Left hindlimb (tissue), 1 donor: ENCODE measurements at regions not wholly inside any gene's neighbourhood (a gene's known extent, or its start where the extent isn't known, plus 50 kb on each side); places are given as distances from the start of the nearest gene placed in this dataset.
"Not testable (repeated sequence)": the region's sequence is repeated elsewhere in the genome, so short reads cannot be mapped to it uniquely, and the experiment has no call there.

Experiments used
- DNase-seq: peaks from one replicate; pipeline ENCODE4 v3.0.0-alpha.2; 2018

DNA sequence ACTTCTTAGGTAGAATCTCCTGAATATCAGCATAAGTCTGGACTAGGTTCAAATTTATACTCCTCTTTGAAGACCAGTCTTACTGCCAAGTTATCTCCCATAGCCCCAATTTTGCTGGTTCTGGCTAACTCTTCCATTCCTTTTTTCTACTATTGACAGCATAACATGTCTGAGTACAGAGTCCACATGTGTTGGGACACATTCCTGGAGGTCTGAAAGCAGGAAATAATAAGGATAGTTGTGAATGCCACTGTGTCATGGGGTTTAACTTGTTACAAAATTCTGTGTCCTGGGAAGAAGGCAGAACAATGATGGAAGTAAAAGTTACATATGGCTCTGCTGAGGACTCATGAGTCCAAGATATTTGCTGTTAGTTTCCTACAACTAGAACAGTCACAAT, 57.4 kb upstream of the ZBTB20 start:
- no peak for DNase-seq

DNA sequence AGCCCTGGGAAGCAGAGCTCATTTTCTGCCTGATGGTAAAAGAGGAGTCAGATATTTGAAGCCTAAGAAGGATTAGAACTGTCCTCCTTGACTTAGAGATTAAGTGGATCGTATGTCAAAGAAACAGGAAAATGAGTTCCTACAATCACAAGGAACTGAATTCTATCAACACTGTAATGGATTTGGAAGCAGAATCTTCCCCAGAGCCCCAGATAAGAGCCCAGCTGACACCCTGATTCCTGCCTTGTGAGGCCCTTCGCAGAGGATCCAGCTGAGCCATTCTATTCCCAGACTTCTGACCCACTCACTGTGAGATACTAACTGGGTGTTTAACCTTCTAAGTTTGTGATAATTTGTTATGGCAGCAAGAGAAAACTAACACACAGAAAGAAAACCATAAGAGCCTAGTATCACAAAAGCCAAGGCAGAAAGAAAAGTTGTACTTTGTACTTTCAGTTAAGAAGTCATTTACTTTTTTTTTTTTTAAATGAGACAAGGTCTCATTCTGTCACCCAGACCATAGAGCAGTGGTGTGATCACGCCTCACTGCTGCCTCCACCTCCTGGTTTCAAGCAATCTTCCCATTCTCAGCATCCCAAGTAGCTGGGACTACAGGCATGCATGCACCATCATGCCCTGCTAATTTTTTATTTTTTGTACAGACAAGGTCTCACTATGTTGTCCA, 61.1 kb upstream of the ZBTB20 start:
- DNase-seq: no peak

DNA sequence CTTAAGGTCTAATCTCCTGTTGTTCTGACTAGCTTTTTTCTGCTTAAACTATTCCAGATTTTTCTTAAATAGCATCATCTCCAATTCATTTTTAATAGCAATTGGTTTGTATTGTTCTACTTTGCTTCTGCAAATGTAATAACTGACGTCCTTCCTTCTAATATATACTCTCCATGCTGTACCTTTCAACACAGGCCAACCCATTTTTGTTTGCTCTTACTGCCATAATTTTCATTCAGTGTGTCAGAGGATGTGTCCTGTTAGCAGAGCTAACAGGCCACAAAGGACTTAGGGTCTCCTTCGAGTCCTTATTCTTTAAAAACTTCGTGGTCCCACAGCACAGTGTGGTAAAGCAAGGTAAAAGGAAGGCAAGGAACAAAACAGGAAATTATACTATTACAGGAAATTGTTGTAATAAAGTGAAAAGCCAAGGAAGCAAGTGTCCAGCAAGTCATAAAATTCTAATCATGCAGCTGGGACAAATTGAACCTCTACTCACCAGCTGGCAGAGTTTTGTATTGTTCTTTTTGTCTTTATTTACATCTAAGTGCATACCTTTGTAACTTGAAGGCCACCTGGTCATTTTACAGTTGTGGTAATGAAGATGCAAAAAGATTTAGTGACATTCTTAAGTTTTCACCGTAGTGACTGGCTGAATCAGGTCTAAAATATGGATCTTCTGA, 64.9 kb upstream of the ZBTB20 start:
- no peak for DNase-seq

DNA sequence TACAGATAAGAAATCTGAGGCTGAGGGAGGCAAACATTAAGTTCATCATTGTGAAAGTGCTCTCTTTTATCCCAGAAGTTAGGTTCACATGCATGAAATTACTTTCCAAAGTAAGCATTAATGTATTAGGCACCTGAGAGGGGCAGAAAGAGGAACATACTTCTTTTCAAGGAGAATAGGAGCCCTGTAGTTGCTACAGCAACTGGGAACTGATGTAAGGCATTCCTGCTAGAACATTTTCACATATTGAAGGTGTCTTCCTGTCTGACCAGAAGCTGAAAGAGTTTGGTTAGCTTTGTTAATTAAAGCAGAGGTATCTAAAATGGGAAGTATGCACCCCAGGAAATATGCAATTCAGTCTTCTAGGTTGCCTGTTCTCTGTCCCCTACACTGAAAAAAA, 65.5 kb upstream of the ZBTB20 start:
- DNase-seq: no peak

DNA sequence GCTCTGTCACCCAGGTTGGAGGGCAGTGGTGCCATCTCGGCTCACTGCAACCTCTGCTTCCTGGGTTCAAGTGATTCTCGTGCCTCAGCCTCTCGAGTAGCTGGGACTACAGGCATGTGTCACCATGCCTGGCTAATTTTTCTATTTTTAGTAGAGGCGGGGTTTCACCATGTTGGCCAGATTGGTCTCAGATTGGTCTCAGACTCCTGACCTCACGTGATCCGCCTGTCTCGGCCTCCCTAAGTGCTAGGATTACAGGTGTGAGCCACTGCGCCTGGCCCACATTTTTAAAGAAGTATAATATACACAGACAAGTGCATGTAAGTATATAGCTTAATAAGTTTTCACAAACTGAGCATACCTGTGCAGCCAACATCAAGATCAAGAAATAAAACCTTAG, 66.0 kb upstream of the ZBTB20 start:
- not testable (repeated sequence) for DNase-seq

DNA sequence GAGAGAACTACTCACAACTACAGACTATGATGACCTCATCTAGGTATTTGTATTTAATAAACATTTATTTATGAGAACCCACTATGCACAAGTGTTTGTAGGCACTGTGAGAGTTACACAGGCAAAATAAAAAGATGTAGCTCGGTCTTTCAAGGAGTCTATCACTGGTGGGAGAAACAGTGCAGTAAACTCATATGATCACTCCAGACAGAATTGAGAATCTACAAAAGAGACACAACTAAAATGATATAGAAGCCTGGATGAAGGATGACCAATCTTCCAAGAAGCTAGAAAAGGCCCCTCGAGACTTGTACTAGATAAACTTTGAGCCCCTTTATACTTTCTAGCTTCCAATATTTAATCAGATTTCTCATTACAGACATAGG, 70.2 kb upstream of the ZBTB20 start:
- DNase-seq: no peak

DNA sequence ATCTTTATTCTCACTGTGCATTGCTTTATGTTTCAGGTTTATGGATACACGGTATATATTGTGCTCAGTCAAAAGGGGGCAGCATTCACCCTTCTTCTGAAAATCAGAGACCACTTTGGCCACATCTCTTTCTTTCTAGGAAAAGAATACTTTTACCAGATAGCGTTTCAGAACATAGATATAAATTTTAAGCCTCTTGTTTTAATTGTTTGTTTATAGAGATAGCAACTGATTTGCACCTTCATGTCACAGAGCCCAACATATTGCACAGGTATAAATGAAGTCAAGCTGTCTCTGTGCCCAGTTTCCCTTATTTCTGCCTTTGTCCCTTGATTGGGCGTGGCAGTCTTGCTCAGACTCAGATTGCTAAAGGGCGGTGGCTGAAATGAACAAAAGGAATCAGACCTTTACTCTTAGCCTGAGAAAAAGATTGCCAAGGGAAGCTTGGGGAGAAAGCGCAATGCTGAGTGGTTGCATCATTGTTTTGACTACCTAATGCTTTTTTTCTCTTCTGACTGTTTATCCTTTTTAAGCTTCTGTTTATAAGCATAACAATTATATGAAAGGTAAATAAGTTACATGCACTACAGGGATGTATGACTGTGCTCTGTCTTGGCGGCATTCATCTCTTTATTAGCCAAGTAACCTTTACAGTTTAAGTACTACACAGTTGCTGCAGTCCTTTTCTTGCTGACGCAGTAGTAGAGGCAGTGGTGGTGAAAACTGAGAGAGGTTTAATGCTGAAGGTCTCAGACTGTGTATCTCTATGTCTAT, 70.8 kb upstream of the ZBTB20 start:
- DNase-seq: no peak

DNA sequence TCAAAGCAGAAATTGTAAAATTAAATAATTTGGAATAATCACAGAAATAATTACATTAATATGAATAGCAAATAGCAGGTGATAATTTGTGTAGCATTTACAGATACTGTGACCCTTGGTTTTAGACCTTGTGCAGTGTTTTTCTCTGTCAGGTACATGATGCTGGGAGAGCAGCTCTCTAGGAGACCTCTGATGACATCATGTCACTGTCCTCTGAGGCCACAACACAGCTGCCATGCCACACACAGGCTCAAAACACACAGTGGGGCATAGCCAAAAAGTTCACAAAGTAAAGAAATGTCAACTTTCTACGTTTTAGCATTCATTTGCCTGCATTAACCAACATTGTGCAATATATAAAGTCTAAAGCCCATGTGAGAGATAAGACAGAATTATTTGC, 71.8 kb upstream of the ZBTB20 start:
- no peak for DNase-seq

DNA sequence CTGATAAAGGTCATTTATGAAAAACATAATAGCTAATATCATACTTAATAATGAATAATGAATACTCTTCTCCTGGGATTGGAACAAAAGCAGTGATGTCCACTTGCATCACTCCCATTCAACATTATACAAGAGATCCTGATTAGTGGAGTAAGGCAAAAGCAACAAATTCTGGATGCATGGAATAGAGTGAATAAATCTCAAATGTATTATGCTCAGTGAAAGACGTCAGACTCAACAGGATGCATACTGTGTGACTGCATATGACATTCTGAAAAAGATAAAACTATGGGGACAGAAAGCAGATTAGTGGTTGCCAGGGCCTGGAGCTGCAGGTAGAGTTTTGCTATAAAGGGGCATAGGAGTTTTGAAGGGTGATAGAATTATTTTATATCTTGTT, 77.6 kb upstream of the ZBTB20 start:
- DNase-seq: no peak

DNA sequence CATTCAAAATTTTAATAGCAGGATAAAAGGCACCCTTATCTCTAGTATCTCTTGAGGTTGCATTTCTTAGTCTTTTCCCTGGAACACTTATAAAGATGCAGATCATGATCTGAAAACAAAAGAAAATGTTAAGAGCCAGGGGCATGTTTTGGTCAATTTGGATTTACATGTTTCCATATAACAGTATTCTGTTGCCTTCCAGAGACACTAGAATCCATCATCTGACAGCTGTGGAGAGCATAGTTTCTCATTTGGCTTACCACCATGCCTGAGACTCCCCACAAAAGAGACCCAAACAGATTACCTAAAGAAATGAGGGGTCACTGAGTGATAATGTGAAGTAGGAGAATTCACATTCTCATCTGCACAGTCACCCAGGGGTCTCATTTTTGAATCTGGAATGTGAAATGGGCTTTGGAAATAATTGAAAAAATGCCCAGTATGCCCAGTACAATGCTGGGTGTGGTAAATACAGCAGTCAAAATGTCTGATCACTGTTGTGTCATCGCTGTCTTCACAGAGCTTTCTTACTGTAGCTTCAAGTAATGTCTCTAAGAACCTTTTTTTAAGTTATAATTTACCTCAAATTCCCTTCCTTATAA, 79.9 kb upstream of the ZBTB20 start:
- no peak for DNase-seq

DNA sequence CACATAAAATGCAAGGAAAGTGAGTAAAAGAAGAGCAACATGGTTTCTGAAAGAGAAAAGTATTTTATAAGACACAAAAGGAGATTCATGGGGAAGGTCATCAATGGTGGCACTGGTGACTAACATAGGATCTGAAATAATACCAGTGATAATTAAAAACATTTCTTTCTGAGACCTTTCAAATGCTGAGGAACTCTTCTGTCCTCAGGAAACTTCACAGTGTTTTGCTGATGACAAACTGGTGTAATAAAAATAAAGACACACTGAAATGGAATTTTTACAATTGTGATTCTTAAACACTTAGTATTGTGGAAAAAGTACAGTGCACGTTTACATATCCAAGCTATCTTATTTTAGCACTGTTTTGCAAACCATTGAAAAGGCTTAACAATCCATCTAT, 80.4 kb upstream of the ZBTB20 start:
- DNase-seq: no peak

DNA sequence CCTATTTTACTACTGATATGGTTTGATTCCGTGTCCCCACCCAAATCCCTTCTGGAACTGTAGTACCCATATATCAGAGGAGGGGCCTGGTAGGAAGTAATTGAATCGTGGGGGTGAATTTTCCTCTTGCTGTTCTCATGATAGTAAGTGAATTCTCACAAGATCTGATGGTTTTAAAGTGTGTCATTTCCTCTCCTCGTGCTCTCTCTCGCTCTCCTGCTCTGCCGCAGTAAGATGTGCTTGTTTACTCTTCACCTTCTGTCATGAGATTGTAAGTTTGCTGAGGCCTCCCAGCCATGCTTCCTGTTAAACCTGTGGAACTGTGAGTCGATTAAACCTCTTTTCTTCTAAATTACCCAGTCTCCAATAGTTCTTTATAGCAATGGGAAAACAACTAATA, 81.2 kb upstream of the ZBTB20 start:
- no peak for DNase-seq

DNA sequence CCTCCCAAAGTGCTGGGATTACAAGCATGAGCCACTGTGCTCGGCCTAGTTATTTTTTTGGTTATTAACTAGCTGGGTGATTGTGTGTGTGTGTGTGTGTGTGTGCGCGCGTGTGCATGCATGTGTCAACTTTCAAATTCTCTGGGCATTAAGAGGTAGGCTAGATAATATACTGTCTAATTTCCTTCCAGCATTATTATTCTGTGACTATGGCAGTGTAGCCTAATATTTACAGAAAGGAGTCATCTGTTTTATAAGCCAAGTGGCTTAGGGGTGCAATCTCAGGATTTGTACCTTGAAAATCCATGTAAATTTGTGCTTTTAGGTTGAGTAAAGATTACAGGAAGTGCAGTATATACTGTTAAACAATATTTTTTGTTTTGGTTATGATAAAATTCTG, 85.1 kb upstream of the ZBTB20 start:
- DNase-seq: no peak

DNA sequence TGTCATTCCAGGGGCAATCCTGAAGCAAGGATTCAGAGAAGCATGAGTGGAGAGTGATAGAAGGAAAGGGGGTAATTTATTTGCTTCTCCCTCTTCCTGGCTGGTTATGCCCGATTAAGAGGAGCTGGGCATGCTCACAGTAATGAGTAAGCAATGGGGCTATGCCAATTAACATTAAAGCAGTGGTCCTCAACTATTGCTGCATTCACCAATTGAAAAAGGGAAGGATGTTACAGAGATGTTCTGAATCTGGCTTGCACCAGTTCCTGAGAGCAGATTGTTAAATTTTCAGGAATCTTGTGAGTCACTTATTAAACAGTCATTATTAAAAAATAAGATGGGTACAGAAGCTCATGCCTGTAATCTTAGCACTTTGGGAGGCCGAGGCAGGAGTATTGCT, 85.9 kb upstream of the ZBTB20 start:
- no peak for DNase-seq

DNA sequence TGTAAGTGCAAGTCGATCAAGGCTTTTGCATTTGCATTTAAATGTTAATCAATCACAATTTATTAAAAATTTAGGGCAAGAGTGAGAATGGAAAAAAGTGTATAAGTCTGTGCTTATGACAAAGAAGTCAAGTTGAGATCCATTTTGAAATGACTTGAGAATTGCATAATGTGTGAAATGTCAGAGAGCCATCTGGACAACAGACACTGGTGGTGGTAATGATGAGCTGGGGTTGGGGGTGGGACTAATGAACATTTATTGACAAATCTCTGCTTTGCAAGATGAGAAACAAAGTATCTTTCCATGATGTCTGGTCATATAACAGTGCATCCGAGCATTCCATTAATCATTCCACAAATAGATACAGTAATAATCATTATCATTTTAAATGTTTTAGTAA, 89.4 kb upstream of the ZBTB20 start:
- no peak for DNase-seq

DNA sequence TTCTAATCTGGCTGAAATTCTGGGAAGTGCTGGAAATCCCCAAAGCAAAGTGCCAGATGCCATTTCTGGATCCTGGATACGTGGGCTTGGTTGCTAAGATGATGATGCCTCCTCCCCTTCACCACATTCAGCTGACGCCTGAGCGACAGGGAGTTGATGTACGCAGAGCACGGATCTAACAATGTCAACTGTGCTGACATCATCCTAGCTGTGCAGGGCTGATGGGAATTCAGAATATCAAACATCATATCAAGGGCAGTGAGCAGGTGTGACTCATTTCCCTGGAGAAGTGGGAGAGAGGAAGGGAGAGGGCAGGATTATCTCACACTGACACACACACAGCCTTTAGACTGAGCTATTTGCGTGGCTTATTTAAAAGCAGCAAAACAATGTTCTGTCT, 92.6 kb upstream of the ZBTB20 start:
- DNase-seq: peak; percentile 44

DNA sequence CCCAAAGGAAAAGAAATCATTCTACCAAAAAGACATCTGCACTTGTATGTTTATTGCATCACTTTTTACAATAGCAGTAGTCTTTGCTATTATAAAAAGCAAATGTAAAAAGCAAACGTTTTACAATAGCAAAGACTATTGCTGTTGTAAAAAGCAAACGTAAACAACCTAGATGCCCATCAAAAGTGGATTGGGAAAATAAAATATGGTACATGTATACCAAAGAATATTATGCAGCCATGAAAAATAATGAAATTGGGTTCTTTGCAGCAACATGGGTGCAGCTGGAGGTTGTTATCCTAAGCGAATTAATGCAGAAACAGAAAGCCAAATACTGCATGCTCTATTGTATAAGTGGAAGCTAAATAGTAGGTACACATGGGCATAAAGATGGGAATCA, 97.3 kb upstream of the ZBTB20 start:
- no peak for DNase-seq

DNA sequence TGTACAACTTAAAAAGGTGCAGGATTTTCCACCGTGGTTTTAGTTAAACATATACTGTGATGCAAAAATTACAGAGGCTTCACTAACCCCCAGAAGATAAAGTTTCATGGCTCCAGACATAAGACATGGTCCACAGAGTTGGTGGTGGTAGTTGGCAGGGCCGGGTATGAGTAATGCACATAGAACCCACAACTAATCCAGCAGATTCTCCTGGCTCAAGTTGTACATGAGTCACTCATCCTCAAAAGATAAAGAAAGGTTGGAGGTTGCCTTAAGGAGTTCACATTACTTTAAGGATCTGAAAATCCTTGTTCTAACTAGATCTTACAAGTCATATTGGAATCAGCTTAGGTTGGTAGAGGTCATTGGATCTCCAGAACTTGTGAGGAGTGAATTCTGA, 98.3 kb upstream of the ZBTB20 start:
- no peak for DNase-seq

DNA sequence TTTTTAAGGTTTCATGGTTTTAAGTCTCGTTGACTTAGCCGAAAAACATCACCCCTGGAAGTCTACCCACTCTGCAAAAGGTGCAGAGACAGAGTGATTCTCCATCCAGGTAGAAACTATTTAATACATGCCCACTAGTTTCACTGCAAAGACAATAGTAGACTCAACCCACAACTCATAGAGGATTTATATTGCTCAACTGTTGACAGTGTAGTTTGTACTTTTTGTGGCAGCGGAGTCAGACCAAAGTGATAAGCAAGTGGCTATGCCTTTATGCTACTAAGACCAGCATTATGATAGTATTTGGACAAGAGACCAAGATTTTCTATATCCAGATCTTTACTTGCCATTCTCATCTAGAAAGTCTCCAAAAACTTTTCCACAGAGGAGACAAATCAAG, 98.8 kb upstream of the ZBTB20 start:
- DNase-seq: no peak

DNA sequence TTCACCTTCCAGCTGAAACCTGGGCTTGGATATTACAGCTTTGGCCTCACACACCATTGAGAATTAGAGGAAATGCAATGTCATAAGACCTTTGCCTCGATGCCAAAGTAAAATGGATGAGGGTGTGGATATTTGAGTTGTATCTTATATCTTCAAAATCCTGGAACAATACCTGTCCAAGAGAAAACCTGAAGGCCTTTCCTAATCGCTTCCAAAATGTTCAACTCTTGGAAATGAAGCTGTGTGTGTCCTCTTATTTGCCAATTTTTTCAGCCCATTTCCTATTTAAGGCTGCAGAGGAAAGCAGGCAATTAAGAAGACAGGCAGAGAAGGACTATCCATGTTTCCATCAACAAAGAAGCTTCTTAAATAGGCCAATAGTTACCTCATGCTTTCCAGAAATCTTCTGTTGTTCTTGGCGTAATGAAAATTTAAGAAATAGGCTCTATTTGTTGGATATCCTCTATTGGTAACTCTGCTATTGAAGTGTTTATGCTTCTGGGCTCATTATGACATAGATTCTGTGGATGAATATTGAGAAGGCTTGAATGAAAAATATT, 99.5 kb upstream of the ZBTB20 start:
- no peak for DNase-seq

DNA sequence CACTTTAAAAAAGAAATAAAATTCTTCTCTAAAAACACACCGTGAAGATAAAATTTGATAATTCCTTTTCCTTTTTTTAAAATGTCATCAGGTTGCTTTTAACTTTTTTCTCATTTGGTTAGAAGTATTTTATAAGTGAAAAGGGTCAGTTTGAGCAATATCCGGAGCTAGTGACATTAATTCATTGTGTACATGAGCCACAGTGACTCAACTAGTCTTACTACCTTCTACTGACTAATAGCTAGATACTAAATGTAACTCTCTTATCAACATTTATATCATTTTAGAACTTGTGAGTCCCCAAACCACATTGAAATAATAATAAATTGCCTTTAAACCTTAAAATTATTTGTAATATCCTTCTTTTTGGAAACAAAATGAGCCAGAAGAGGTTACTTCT, 101.2 kb upstream of the ZBTB20 start:
- DNase-seq: no peak

DNA sequence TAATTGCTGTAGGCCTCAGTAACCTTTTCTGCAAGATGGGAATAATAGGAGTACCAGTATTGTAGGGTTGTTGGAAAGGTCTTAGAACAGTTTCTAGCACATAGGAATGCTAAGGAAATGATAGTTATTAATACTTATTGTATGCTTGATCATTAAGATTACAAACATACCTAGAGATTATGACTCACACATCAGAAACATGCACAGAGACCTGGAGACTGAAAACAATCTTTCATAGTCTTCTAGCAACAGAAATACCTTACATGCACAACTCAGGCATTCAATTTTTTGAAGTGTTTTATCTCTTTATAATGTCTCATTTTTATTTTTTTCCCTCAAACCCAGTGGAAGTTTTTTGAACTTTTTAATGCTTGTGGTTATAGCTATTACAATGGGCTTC, 104.4 kb upstream of the ZBTB20 start:
- DNase-seq: no peak

DNA sequence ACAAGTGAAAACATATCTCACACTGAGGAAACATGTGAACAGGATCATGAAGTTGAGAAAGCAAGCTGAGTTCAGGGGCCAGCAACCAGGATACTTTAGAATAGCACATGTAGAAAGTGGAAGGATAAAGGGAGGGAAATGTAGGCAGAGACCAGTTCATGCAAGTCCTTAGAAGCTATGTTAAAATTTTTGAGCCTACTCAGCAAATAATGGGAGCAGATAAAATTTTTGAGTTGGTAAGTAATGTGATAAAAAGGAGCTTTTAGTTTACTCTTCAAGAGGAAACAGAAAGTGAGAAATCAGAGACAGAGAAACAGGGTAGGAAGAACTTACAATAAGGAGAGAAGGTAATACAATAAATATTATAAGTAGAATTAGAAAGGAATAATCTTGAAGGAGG, 105.6 kb upstream of the ZBTB20 start:
- DNase-seq: no peak
